Trophoblast cell (in vitro differentiated cells and primary cell): ENCODE measurements at regions not wholly inside any gene's neighbourhood (a gene's known extent, or its start where the extent isn't known, plus 50 kb on each side); places are given as distances from the start of the nearest gene placed in this dataset.
"Not testable (repeated sequence)": the region's sequence is repeated elsewhere in the genome, so short reads cannot be mapped to it uniquely, and the experiment has no call there.

ENCODE experiments used
- DNase-seq, 2 donors: peaks; one replicate each; pipeline ENCODE4 v3.0.0-alpha.2; 2016
- H2AFZ ChIP-seq: 2 replicates; pipeline ENCODE4 v1.6.1; 2013; ENCODE audit warnings: low read length, moderate library complexity, mild to moderate bottlenecking; ENCODE audit not compliant: insufficient read depth, poor library complexity
- H2AK5ac ChIP-seq: 2 replicates; pipeline ENCODE4 v1.6.1; 2013; ENCODE audit warnings: mild to moderate bottlenecking, low read length
- H2BK120ac ChIP-seq: 2 replicates; pipeline ENCODE4 v1.6.1; 2013; ENCODE audit warnings: low read length, mild to moderate bottlenecking, moderate library complexity; ENCODE audit not compliant: insufficient read depth, poor library complexity
- H2BK12ac ChIP-seq: 2 replicates; pipeline ENCODE4 v1.6.1; 2013; ENCODE audit warnings: mild to moderate bottlenecking, low read length, moderate library complexity
- H2BK5ac ChIP-seq: 2 replicates; pipeline ENCODE4 v1.6.1; 2013; ENCODE audit warnings: low read length, low read depth, moderate library complexity, mild to moderate bottlenecking; ENCODE audit not compliant: poor library complexity
- H3K14ac ChIP-seq: 2 replicates; pipeline ENCODE4 v1.6.1; 2013; ENCODE audit warnings: mild to moderate bottlenecking, low read length
- H3K18ac ChIP-seq: 2 replicates; pipeline ENCODE4 v1.6.1; 2013; ENCODE audit warnings: mild to moderate bottlenecking, low read length
- H3K23ac ChIP-seq: 2 replicates; pipeline ENCODE4 v1.6.1; 2013; ENCODE audit warnings: low read length
- H3K27ac ChIP-seq: 2 replicates; pipeline ENCODE4 v1.5.1; 2013; ENCODE audit warnings: low read depth, mild to moderate bottlenecking, inconsistent platforms, low read length, moderate library complexity
- H3K27me3 ChIP-seq: 2 replicates; pipeline ENCODE4 v1.6.1; 2013; ENCODE audit warnings: inconsistent platforms, mild to moderate bottlenecking, low read length, moderate library complexity; ENCODE audit not compliant: insufficient read depth
- H3K36me3 ChIP-seq, 2 experiments: 1 replicate in 1 of 2; 2 replicates in 1 of 2; pipeline ENCODE4 v1.6.1; 2013; ENCODE audit warnings: low read length in 2 of 2, mild to moderate bottlenecking in 2 of 2, moderate library complexity in 1 of 2; ENCODE audit not compliant: insufficient read depth in 2 of 2, control insufficient read depth in 1 of 2
- H3K4ac ChIP-seq: 2 replicates; pipeline ENCODE4 v1.6.1; 2013; ENCODE audit warnings: low read depth, mild to moderate bottlenecking, low read length, moderate library complexity
- H3K4me1 ChIP-seq, 2 experiments: 1 replicate in 1 of 2; 2 replicates in 1 of 2; pipeline ENCODE4 v1.6.1; 2013; ENCODE audit warnings: low read length in 2 of 2, mild to moderate bottlenecking in 2 of 2, moderate library complexity in 1 of 2; ENCODE audit not compliant: insufficient read depth in 2 of 2, control insufficient read depth in 1 of 2
- H3K4me2 ChIP-seq: 2 replicates; pipeline ENCODE4 v1.6.1; 2013; ENCODE audit warnings: inconsistent platforms, mild to moderate bottlenecking, low read length, moderate library complexity
- H3K4me3 ChIP-seq: 2 replicates; pipeline ENCODE4 v1.5.1; 2013; ENCODE audit warnings: mild to moderate bottlenecking, low read depth, low read length, inconsistent platforms
- H3K79me1 ChIP-seq: one replicate; pipeline ENCODE4 v1.6.1; 2013; ENCODE audit warnings: low read length
- H3K79me2 ChIP-seq: 2 replicates; pipeline ENCODE4 v1.6.1; 2013; ENCODE audit warnings: low read length, mild to moderate bottlenecking; ENCODE audit not compliant: control insufficient read depth, insufficient read depth, poor library complexity
- H3K9ac ChIP-seq: 2 replicates; pipeline ENCODE4 v1.6.1; 2013; ENCODE audit warnings: mild to moderate bottlenecking, low read length
- H3K9me3 ChIP-seq: 2 replicates; pipeline ENCODE4 v1.6.1; 2013; ENCODE audit warnings: low read depth, mild to moderate bottlenecking, control low read depth, inconsistent platforms, low read length; ENCODE audit not compliant: insufficient read depth
- H4K12ac ChIP-seq: 2 replicates; pipeline ENCODE4 v1.6.1; 2013; ENCODE audit warnings: low read depth, mild to moderate bottlenecking, low read length, moderate library complexity
- H4K8ac ChIP-seq: 2 replicates; pipeline ENCODE4 v1.6.1; 2013; ENCODE audit warnings: low read depth, mild to moderate bottlenecking, low read length, moderate library complexity
- H4K91ac ChIP-seq: one replicate; pipeline ENCODE4 v1.6.1; 2013; ENCODE audit warnings: low read depth, mild to moderate bottlenecking, low read length, moderate library complexity
- WGBS: extraction: QIAGEN DNeasy Blood & Tissue Kit; methylation state at CpG from one replicate; pipeline ENCODE4 v1.1.7; 2013; ENCODE audit warnings: missing lambda C conversion rate; ENCODE audit not compliant: insufficient read length, insufficient coverage; ENCODE audit errors: extremely low coverage; 5-methylcytosine and 5-hydroxymethylcytosine counted together

- peaks cover 2% of the 10 kb centered on the region for H3K9me3 ChIP-seq
- no peak overlapping the region for H2AFZ ChIP-seq
- no peak overlapping the region for H3K4ac ChIP-seq
- H4K12ac ChIP-seq, result no peak overlapping the region
- no peak overlapping the region for H2BK5ac ChIP-seq
- H3K14ac ChIP-seq, result no peak overlapping the region
- H4K8ac ChIP-seq, result no peak overlapping the region
- no peak overlapping the region for H3K23ac ChIP-seq
- no CpG with 5 or more reads among the region's 1 CpG for WGBS
- no peak overlapping the region for H3K9ac ChIP-seq
- no peaks in the 10 kb centered on the region for H3K79me2 ChIP-seq
- no peak overlapping the region for H2BK12ac ChIP-seq
- H3K4me3 ChIP-seq, result no peak overlapping the region
- H3K36me3 ChIP-seq, result no peaks in the 10 kb centered on the region
- H3K27ac ChIP-seq, result no peak overlapping the region
- H2AK5ac ChIP-seq, result no peak overlapping the region
- H3K4me1 ChIP-seq, result peaks cover 0 to 5% of the 10 kb centered on the region in 2 experiments
- H4K91ac ChIP-seq, result no peak overlapping the region
- no peaks in the 10 kb centered on the region for H3K79me1 ChIP-seq
- H3K4me2 ChIP-seq, result no peak overlapping the region
- no peak for DNase-seq
- no peaks in the 10 kb centered on the region for H3K27me3 ChIP-seq
- no peak overlapping the region for H3K18ac ChIP-seq
- no peak overlapping the region for H2BK120ac ChIP-seq
Measured at GRCh38 chr6:14569394-14569793, 451.8 kb downstream of the CD83 start.

GRCh38 chr6:14569874-14570273 is 452.3 kb downstream of the CD83 start:
- not testable (repeated sequence) for H2BK12ac ChIP-seq, H3K4me2 ChIP-seq, H3K23ac ChIP-seq, H3K4ac ChIP-seq, H3K27me3 ChIP-seq, H4K91ac ChIP-seq, H3K79me2 ChIP-seq, H3K4me1 ChIP-seq, H3K79me1 ChIP-seq, H4K8ac ChIP-seq, H2BK5ac ChIP-seq, H3K9ac ChIP-seq, H3K14ac ChIP-seq, H3K36me3 ChIP-seq, H4K12ac ChIP-seq, H2AFZ ChIP-seq, DNase-seq, H3K18ac ChIP-seq, H2AK5ac ChIP-seq, H3K27ac ChIP-seq, H2BK120ac ChIP-seq, H3K4me3 ChIP-seq, H3K9me3 ChIP-seq
- no CpG with 5 or more reads among the region's 5 CpGs for WGBS

- H3K4ac ChIP-seq, result no peak overlapping the region
- no peak for DNase-seq
- H2BK120ac ChIP-seq, result no peak overlapping the region
- no peak overlapping the region for H2BK5ac ChIP-seq
- H3K4me1 ChIP-seq, result peaks cover 0 to 5% of the 10 kb centered on the region in 2 experiments
- no peak overlapping the region for H4K12ac ChIP-seq
- no peak overlapping the region for H4K8ac ChIP-seq
- H3K79me2 ChIP-seq, result no peaks in the 10 kb centered on the region
- no CpG with 5 or more reads among the region's 8 CpGs for WGBS
- peaks cover 5% of the 10 kb centered on the region for H3K9me3 ChIP-seq
- no peak overlapping the region for H3K9ac ChIP-seq
- H4K91ac ChIP-seq, result no peak overlapping the region
- no peaks in the 10 kb centered on the region for H3K79me1 ChIP-seq
- no peaks in the 10 kb centered on the region for H3K36me3 ChIP-seq
- H2AK5ac ChIP-seq, result no peak overlapping the region
- no peak overlapping the region for H2BK12ac ChIP-seq
- no peak overlapping the region for H2AFZ ChIP-seq
- no peak overlapping the region for H3K14ac ChIP-seq
- no peak overlapping the region for H3K23ac ChIP-seq
- H3K27me3 ChIP-seq, result no peaks in the 10 kb centered on the region
- H3K18ac ChIP-seq, result no peak overlapping the region
- H3K4me3 ChIP-seq, result no peak overlapping the region
- H3K4me2 ChIP-seq, result no peak overlapping the region
- no peak overlapping the region for H3K27ac ChIP-seq
Measured at GRCh38 chr6:14571001-14571400, 453.4 kb downstream of the CD83 start.

- Histone ChIP-seq H3K27me3 (no peaks in the 10 kb centered on the region), H3K79me1 (no peaks in the 10 kb centered on the region), H3K4me1 (peaks cover 0 to 5% of the 10 kb centered on the region in 2 experiments), H2BK120ac (no peak overlapping the region), H3K23ac (no peak overlapping the region), H4K91ac (no peak overlapping the region), H3K79me2 (no peaks in the 10 kb centered on the region), H3K9me3 (peaks cover 5% of the 10 kb centered on the region), H3K4me3 (no peak overlapping the region), H4K12ac (no peak overlapping the region), H3K14ac (no peak overlapping the region), H4K8ac (no peak overlapping the region), H2AK5ac (no peak overlapping the region), H3K4me2 (no peak overlapping the region), H2AFZ (no peak overlapping the region), H3K4ac (no peak overlapping the region), H3K9ac (no peak overlapping the region), H2BK12ac (no peak overlapping the region), H3K18ac (no peak overlapping the region), H2BK5ac (no peak overlapping the region), H3K27ac (no peak overlapping the region), H3K36me3 (no peaks in the 10 kb centered on the region)
- WGBS, result no CpG with 5 or more reads among the region's 7 CpGs
- DNase-seq, result no peak
Measured at GRCh38 chr6:14571746-14572145, 454.2 kb downstream of the CD83 start.
